WERI-Rb-1 (cell line): ENCODE measurements at regions not wholly inside any gene's neighbourhood (a gene's known extent, or its start where the extent isn't known, plus 50 kb on each side); places are given as distances from the start of the nearest gene placed in this dataset.
"Not testable (repeated sequence)": the region's sequence is repeated elsewhere in the genome, so short reads cannot be mapped to it uniquely, and the experiment has no call there.

Source experiments
- DNase-seq: peaks from one replicate; pipeline ENCODE4 v3.0.0-alpha.2; 2020
- H3K27ac ChIP-seq: fragments of 250-450 bp; sonication (Bioruptor Pico); 2 replicates; pipeline ENCODE4 v1.5.1; 2020; ENCODE audit warnings: mild to moderate bottlenecking, moderate library complexity
- H3K27me3 ChIP-seq: fragments of 250-450 bp; sonication (Bioruptor Pico); 2 replicates; pipeline ENCODE4 v1.5.1; 2021; ENCODE audit warnings: mild to moderate bottlenecking, low read depth, moderate library complexity; ENCODE audit not compliant: insufficient read depth, severe bottlenecking
- H3K36me3 ChIP-seq: fragments of 250-450 bp; sonication (Bioruptor Pico); 2 replicates; pipeline ENCODE4 v1.5.1; 2020; ENCODE audit warnings: mild to moderate bottlenecking, moderate library complexity
- H3K4me3 ChIP-seq: 2 replicates; pipeline ENCODE4 v1.5.1; 2011; ENCODE audit warnings: low read depth, mild to moderate bottlenecking, control low read depth, low read length
- H3K9me3 ChIP-seq: fragments of 250-450 bp; sonication (Bioruptor Pico); 2 replicates; pipeline ENCODE4 v1.5.1; 2021; ENCODE audit warnings: mild to moderate bottlenecking, moderate library complexity; ENCODE audit not compliant: severe bottlenecking
- TF ChIP-seq, protein P1 (sequence below): IDR thresholded peaks from 2 replicates; pipeline ENCODE4 v1.5.1; 2011; ENCODE audit warnings: low read depth, mild to moderate bottlenecking, control low read depth, inconsistent platforms, low read length

DNA sequence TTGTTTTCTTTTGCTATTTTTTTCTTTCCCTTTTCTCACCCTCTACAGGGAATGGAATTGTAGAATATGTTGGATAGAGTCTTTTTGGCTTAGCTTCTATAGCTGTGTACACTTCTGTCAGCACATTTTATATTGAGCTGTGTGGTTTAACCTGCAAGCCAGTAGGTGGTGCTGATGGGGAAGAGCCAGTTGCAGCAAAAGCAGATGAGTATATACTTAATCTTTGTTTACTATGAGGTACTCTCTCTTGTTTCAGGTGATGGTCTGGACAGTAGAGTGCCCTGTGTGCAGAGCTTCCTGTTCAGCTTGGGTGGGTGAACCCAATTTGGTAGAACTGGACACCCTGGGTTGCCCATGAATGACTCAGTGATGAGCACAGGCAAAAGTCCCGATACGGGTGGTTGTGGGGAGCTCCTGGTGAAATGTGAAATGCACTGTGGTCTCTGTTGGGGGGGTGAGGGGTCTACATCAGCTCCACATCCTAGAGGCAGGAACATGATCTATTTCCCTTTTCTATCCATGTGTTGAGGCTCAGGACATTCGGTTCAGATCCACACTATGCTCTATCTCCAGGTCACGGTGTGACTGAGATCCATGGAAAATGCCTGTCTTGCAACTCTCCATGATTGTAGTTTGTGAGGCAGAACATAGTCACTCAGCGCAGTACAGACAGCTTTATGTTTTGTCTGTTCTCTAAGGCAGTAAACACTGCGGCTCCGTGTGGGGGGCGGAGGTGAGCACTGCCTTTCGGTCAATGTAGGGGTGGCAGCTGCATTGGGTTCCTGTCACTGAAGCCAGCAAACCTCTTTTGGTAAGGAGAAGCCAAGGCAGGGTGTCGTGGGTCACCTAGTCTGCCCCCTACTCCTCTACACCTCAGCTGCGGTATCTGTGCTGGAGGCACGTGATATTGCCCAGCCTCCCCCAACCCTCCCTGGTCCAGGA, 353.2 kb downstream of the PRR16 start:
- Histone ChIP-seq H3K27ac (no peak overlapping the region), H3K4me3 (no peak overlapping the region), H3K36me3 (no peaks in the 10 kb centered on the region), H3K27me3 (no peaks in the 10 kb centered on the region), H3K9me3 (no peaks in the 10 kb centered on the region)
- TF ChIP-seq, protein P1, sequence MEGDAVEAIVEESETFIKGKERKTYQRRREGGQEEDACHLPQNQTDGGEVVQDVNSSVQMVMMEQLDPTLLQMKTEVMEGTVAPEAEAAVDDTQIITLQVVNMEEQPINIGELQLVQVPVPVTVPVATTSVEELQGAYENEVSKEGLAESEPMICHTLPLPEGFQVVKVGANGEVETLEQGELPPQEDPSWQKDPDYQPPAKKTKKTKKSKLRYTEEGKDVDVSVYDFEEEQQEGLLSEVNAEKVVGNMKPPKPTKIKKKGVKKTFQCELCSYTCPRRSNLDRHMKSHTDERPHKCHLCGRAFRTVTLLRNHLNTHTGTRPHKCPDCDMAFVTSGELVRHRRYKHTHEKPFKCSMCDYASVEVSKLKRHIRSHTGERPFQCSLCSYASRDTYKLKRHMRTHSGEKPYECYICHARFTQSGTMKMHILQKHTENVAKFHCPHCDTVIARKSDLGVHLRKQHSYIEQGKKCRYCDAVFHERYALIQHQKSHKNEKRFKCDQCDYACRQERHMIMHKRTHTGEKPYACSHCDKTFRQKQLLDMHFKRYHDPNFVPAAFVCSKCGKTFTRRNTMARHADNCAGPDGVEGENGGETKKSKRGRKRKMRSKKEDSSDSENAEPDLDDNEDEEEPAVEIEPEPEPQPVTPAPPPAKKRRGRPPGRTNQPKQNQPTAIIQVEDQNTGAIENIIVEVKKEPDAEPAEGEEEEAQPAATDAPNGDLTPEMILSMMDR: peak; percentile 65
- peak; percentile 56 for DNase-seq

GRCh38 chr5:120818128-120818527, 354.0 kb downstream of the PRR16 start:
- no peak overlapping the region for H3K4me3 ChIP-seq
- no peaks in the 10 kb centered on the region for H3K27me3 ChIP-seq
- no peaks in the 10 kb centered on the region for H3K36me3 ChIP-seq
- no peak for DNase-seq
- no peaks in the 10 kb centered on the region for H3K9me3 ChIP-seq
- TF ChIP-seq, protein P1: no peak
- no peak overlapping the region for H3K27ac ChIP-seq

DNA sequence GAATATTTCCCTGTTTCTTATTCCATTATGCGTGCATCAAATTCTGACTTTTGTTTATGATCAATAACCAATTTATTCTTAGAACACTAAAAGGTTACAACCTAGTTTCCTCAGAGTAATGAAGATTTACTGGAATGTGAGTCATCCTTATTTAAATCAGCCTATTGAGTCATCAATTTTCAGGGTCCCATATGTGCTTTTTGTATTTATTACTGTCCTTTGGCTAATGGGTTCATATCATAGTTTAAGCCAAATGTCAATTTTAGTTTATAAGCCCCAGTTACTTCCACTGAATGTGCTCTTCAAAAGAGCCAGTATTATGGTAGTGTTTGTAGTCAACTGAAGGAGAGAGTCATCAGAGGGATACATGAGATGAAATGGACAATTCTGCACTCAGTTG, 359.2 kb downstream of the PRR16 start:
- no peaks in the 10 kb centered on the region for H3K36me3 ChIP-seq
- no peak overlapping the region for H3K27ac ChIP-seq
- H3K9me3 ChIP-seq: no peaks in the 10 kb centered on the region
- no peaks in the 10 kb centered on the region for H3K27me3 ChIP-seq
- TF ChIP-seq, protein P1: no peak
- no peak overlapping the region for H3K4me3 ChIP-seq
- no peak for DNase-seq

DNA sequence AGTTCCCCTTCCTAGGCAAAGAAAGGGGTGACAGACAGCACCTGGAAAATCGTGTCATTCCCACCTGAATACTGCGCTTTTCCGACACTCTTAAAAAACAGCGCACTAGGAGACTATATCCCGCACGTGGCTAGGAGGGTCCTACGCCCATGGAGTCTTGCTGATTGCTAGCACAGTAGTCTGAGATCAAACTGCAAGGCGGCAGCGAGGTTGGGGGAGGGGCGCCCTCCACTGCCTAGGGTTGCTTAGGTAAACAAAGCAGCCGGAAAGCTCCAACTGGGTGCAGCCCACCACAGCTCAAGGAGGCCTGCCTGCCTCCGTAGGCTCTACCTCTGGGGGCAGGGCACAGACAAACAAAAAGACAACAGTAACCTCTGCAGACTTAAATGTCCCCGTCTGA, 367.5 kb downstream of the PRR16 start:
- not testable (repeated sequence) for DNase-seq, H3K9me3 ChIP-seq, H3K27me3 ChIP-seq, H3K36me3 ChIP-seq, H3K27ac ChIP-seq, H3K4me3 ChIP-seq

DNA sequence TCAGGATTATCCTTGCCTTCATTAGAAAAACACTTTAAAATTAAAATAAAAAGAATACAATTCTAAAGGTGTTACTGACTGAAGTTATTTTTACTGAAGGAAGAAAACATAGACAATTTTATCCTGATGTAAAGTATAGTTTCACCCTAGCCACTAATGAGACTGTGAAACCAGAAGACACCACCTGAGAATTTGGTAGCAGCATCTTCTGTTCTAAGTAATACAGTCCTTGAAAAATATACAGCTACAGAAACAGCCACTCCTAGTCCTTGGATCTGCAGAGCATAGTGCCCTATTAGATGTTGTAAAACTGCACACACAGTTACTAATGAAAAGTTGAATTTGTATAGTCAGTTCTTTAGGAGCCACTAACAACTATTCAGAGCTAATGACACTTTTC, 377.7 kb downstream of the PRR16 start:
- Histone ChIP-seq H3K27me3 (no peaks in the 10 kb centered on the region), H3K36me3 (no peaks in the 10 kb centered on the region), H3K9me3 (no peaks in the 10 kb centered on the region), H3K4me3 (no peak overlapping the region), H3K27ac (no peak overlapping the region)
- no peak for DNase-seq
- TF ChIP-seq, protein P1: no peak

DNA sequence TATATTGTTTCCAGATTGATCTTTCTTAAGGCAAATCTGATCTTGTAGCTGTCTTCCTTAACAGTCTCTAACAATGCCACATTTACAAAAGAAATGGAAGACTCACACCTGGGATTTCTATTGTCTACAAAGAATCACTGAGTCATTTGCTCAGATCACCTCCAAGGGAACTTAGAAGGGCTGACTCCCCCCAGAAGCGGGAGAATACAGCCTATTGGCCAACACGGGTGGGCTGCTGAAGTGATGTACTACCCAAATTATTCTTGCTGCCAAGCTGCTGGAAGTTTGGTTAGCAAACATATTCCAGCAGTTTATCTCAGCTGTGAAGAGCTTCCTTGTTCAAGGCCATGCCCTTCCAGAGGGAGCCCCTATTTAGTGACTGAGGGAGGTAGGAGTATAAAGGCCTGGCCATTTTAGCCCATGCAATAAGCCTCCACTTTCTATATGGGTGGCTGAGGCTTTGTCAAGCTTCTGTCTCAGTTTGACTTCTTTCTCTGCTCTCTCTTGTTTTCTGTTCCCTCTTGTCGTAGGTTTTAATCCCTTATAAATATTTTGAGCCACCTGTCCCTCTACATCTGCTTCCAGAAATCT, 379.4 kb downstream of the PRR16 start:
- TF ChIP-seq, protein P1: no peak
- Histone ChIP-seq H3K27me3 (no peaks in the 10 kb centered on the region), H3K4me3 (no peak overlapping the region), H3K36me3 (no peaks in the 10 kb centered on the region), H3K9me3 (no peaks in the 10 kb centered on the region), H3K27ac (no peak overlapping the region)
- DNase-seq: no peak
